K562 (cell line): ENCODE measurements at regions not wholly inside any gene's neighbourhood (a gene's known extent, or its start where the extent isn't known, plus 50 kb on each side); places are given as distances from the start of the nearest gene placed in this dataset.

Experiments used
- MAX ChIP-seq: sonication (generic); formaldehyde crosslinking; IDR thresholded peaks from 2 replicates; pipeline ENCODE4 v1.9.0; 2022; ENCODE audit warnings: mild to moderate bottlenecking, missing genetic modification reagents
- PTTG1 ChIP-seq: fragments of 450-650 bp; IDR thresholded peaks from 2 replicates; pipeline ENCODE4 v1.6.1; 2016; ENCODE audit warnings: low read depth, mild to moderate bottlenecking, missing genetic modification characterization, missing compliant biosample characterization
- SETDB1 ChIP-seq: IDR thresholded peaks from one replicate; pipeline ENCODE4 v1.6.1; 2012; ENCODE audit warnings: low read length, control low read depth, inconsistent platforms
- TCF3 ChIP-seq: sonication (generic); formaldehyde crosslinking; IDR thresholded peaks from 2 replicates; pipeline ENCODE4 v1.4.0; 2020; ENCODE audit warnings: mild to moderate bottlenecking, missing genetic modification reagents
- TCF7L2 ChIP-seq: fragments of 150-350 bp; IDR thresholded peaks from 2 replicates; pipeline ENCODE4 v1.6.1; 2016; ENCODE audit warnings: low read depth, mild to moderate bottlenecking, low read length, moderate library complexity
- ZBTB11 ChIP-seq, 3 experiments: fragments of 200-800 bp in 1 of 3; fragments of 250-450 bp in 1 of 3; fragments of 450-650 bp in 1 of 3; sonication (Bioruptor Pico) in 1 of 3; sonication (Bioruptor generic) in 1 of 3; formaldehyde crosslinking in 1 of 3; IDR thresholded peaks; 2 replicates each; pipeline versions ENCODE4 v1.6.1 to v1.8.0; 2016 to 2022; ENCODE audit warnings: mild to moderate bottlenecking in 2 of 3, missing genetic modification characterization in 2 of 3, missing compliant biosample characterization in 1 of 3, moderate library complexity in 1 of 3
- ZKSCAN1 ChIP-seq: fragments of 150-350 bp; IDR thresholded peaks from 2 replicates; pipeline ENCODE4 v1.6.1; 2016; ENCODE audit warnings: low read depth, low read length
- ZNF584 ChIP-seq: fragments of 200-800 bp; sonication (Bioruptor generic); IDR thresholded peaks from 2 replicates; pipeline ENCODE4 v1.6.1; 2016; ENCODE audit warnings: low read depth, mild to moderate bottlenecking, missing genetic modification characterization, missing compliant biosample characterization

GRCh38 chr5:6843821-6844220, 130.6 kb downstream of the TENT4A start:
- TF ChIP-seq TCF7L2 (no peak), ZNF584 (CRISPR knock-in tag) (no peak), PTTG1 (tag) (no peak), MAX (no peak), ZKSCAN1 (no peak), TCF3 (CRISPR knock-in tag) (no peak), SETDB1 (no peak), ZBTB11 (CRISPR knock-in tag; IDR thresholded peaks at IDR 0.05) (no peak)
